ENCODE measurements at regions not wholly inside any gene's neighbourhood (a gene's known extent, or its start where the extent isn't known, plus 50 kb on each side); places are given as distances from the start of the nearest gene placed in this dataset.

DNA sequence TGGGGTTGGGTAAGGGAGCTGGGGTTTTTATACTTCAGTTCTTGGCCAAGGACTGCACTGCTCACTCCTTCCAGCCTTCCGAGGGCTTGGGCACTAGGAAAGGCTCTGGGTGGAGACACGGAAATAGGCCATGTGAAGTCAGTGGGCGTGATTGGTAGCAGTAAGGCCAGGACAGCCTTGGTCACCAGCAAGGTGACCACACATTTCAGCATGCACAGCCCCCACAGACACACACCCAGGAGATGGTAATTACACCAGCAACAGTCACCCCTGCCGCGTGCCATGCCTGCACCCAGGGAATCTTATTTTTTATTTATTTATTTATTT lies 252.5 kb downstream of the SEC14L1 start (continued):
- TF ChIP-seq, protein P1, sequence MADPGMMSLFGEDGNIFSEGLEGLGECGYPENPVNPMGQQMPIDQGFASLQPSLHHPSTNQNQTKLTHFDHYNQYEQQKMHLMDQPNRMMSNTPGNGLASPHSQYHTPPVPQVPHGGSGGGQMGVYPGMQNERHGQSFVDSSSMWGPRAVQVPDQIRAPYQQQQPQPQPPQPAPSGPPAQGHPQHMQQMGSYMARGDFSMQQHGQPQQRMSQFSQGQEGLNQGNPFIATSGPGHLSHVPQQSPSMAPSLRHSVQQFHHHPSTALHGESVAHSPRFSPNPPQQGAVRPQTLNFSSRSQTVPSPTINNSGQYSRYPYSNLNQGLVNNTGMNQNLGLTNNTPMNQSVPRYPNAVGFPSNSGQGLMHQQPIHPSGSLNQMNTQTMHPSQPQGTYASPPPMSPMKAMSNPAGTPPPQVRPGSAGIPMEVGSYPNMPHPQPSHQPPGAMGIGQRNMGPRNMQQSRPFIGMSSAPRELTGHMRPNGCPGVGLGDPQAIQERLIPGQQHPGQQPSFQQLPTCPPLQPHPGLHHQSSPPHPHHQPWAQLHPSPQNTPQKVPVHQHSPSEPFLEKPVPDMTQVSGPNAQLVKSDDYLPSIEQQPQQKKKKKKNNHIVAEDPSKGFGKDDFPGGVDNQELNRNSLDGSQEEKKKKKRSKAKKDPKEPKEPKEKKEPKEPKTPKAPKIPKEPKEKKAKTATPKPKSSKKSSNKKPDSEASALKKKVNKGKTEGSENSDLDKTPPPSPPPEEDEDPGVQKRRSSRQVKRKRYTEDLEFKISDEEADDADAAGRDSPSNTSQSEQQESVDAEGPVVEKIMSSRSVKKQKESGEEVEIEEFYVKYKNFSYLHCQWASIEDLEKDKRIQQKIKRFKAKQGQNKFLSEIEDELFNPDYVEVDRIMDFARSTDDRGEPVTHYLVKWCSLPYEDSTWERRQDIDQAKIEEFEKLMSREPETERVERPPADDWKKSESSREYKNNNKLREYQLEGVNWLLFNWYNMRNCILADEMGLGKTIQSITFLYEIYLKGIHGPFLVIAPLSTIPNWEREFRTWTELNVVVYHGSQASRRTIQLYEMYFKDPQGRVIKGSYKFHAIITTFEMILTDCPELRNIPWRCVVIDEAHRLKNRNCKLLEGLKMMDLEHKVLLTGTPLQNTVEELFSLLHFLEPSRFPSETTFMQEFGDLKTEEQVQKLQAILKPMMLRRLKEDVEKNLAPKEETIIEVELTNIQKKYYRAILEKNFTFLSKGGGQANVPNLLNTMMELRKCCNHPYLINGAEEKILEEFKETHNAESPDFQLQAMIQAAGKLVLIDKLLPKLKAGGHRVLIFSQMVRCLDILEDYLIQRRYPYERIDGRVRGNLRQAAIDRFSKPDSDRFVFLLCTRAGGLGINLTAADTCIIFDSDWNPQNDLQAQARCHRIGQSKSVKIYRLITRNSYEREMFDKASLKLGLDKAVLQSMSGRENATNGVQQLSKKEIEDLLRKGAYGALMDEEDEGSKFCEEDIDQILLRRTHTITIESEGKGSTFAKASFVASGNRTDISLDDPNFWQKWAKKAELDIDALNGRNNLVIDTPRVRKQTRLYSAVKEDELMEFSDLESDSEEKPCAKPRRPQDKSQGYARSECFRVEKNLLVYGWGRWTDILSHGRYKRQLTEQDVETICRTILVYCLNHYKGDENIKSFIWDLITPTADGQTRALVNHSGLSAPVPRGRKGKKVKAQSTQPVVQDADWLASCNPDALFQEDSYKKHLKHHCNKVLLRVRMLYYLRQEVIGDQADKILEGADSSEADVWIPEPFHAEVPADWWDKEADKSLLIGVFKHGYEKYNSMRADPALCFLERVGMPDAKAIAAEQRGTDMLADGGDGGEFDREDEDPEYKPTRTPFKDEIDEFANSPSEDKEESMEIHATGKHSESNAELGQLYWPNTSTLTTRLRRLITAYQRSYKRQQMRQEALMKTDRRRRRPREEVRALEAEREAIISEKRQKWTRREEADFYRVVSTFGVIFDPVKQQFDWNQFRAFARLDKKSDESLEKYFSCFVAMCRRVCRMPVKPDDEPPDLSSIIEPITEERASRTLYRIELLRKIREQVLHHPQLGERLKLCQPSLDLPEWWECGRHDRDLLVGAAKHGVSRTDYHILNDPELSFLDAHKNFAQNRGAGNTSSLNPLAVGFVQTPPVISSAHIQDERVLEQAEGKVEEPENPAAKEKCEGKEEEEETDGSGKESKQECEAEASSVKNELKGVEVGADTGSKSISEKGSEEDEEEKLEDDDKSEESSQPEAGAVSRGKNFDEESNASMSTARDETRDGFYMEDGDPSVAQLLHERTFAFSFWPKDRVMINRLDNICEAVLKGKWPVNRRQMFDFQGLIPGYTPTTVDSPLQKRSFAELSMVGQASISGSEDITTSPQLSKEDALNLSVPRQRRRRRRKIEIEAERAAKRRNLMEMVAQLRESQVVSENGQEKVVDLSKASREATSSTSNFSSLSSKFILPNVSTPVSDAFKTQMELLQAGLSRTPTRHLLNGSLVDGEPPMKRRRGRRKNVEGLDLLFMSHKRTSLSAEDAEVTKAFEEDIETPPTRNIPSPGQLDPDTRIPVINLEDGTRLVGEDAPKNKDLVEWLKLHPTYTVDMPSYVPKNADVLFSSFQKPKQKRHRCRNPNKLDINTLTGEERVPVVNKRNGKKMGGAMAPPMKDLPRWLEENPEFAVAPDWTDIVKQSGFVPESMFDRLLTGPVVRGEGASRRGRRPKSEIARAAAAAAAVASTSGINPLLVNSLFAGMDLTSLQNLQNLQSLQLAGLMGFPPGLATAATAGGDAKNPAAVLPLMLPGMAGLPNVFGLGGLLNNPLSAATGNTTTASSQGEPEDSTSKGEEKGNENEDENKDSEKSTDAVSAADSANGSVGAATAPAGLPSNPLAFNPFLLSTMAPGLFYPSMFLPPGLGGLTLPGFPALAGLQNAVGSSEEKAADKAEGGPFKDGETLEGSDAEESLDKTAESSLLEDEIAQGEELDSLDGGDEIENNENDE (IDR thresholded peaks at IDR 0.05; ENCODE audit: insufficient replicate concordance, low read length): no peak
- TF ChIP-seq RXRA (IDR thresholded peaks at IDR 0.05; ENCODE audit: insufficient read depth, low read depth, low read length) (no peak), TCF12 (IDR thresholded peaks at IDR 0.05; ENCODE audit: low read depth, low read length) (no peak), CHD2 (IDR thresholded peaks at IDR 0.05; ENCODE audit: low read length) (no peak), RAD21 (IDR thresholded peaks at IDR 0.05 in 1 of 2, conservative IDR thresholded peaks at IDR 0.05 in 1 of 2; ENCODE audit: low read depth in 2 of 2, low read length in 2 of 2) (no peak), NRF1 (IDR thresholded peaks at IDR 0.05; ENCODE audit: low read depth, low read length) (no peak), JUN (IDR thresholded peaks at IDR 0.05; ENCODE audit: low read depth, low read length) (no peak), SRF (IDR thresholded peaks at IDR 0.05; ENCODE audit: low read depth, low read length) (no peak)
- TF ChIP-seq, protein P2, sequence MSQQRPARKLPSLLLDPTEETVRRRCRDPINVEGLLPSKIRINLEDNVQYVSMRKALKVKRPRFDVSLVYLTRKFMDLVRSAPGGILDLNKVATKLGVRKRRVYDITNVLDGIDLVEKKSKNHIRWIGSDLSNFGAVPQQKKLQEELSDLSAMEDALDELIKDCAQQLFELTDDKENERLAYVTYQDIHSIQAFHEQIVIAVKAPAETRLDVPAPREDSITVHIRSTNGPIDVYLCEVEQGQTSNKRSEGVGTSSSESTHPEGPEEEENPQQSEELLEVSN (IDR thresholded peaks at IDR 0.05): no peak
